Muscle of leg (tissue), 3 donors: ENCODE measurements at regions not wholly inside any gene's neighbourhood (a gene's known extent, or its start where the extent isn't known, plus 50 kb on each side); places are given as distances from the start of the nearest gene placed in this dataset.

Experiments used
- DNase-seq: peaks from one replicate; pipeline ENCODE4 v3.0.0; 2013
- H3K27ac ChIP-seq: one replicate; pipeline ENCODE4 v1.5.1; 2013; ENCODE audit warnings: mild to moderate bottlenecking, low read length, control low read depth
- H3K27me3 ChIP-seq: one replicate; pipeline ENCODE4 v1.6.1; 2013; ENCODE audit warnings: low read length; ENCODE audit not compliant: control insufficient read depth, insufficient read depth
- H3K36me3 ChIP-seq: one replicate; pipeline ENCODE4 v1.6.1; 2013; ENCODE audit warnings: low read length; ENCODE audit not compliant: control insufficient read depth, insufficient read depth
- H3K4me1 ChIP-seq: one replicate; pipeline ENCODE4 v1.6.1; 2013; ENCODE audit warnings: low read length; ENCODE audit not compliant: control insufficient read depth, insufficient read depth
- H3K4me3 ChIP-seq: one replicate; pipeline ENCODE4 v1.5.1; 2013; ENCODE audit warnings: low read length, control low read depth
- H3K9me3 ChIP-seq: replicated peaks from 2 replicates; pipeline ENCODE4 v1.6.1; 2013; ENCODE audit warnings: low read depth, low read length; ENCODE audit not compliant: control insufficient read depth
- WGBS: methylation state at CpG from one replicate; pipeline ENCODE4 v1.1.5; 2013; ENCODE audit warnings: missing lambda C conversion rate; ENCODE audit not compliant: insufficient coverage; 5-methylcytosine and 5-hydroxymethylcytosine counted together

GRCh38 chr9:134986957-134987356, 69.2 kb upstream of the FCN1 start:
- 77% methylated on average over 1 of the region's 1 CpG for WGBS
- Histone ChIP-seq H3K4me1 (no peaks in the 10 kb centered on the region), H3K4me3 (no peak overlapping the region), H3K27me3 (peaks cover 6% of the 10 kb centered on the region), H3K9me3 (peaks cover 14% of the 10 kb centered on the region), H3K36me3 (no peaks in the 10 kb centered on the region), H3K27ac (no peak overlapping the region)
- DNase-seq: no peak

- H3K4me3 ChIP-seq: no peak overlapping the region
- H3K4me1 ChIP-seq: no peaks in the 10 kb centered on the region
- H3K27ac ChIP-seq: no peak overlapping the region
- peaks cover 6% of the 10 kb centered on the region for H3K27me3 ChIP-seq
- peaks cover 14% of the 10 kb centered on the region for H3K9me3 ChIP-seq
- WGBS: 88% methylated on average over 6 of the region's 6 CpGs
- no peak for DNase-seq
- no peaks in the 10 kb centered on the region for H3K36me3 ChIP-seq
These were observed 69.7 kb upstream of the FCN1 start for GRCh38 chr9:134987376-134987775.

- Histone ChIP-seq H3K27me3 (peaks cover 6% of the 10 kb centered on the region), H3K9me3 (peaks cover 14% of the 10 kb centered on the region), H3K4me1 (peaks cover 5% of the 10 kb centered on the region), H3K4me3 (no peak overlapping the region), H3K36me3 (no peaks in the 10 kb centered on the region), H3K27ac (no peak overlapping the region)
- no peak for DNase-seq
- 75% methylated on average over 8 of the region's 16 CpGs for WGBS
These were observed 70.4 kb upstream of the FCN1 start for GRCh38 chr9:134987906-134988700.

DNA sequence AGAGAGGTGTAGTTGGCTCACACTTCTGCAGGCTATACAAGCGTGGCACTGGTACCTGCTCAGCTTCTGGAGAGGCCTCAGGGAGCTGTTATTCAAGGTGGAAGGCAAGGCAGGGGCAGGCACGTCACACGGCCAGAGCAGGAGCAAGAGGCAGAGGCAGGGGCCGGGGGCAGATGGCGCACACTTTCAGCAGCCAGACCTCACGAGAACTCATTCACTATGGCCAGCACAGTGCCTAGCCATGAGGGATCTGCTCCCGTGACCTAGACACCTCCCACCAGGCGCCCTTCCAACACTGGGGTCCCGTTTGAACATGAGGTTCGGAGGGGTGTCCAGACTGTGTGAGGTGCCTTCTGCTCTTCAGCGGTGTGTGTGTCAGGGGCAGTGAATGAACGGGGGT, 71.0 kb upstream of the FCN1 start:
- Histone ChIP-seq H3K27ac (no peak overlapping the region), H3K27me3 (peaks cover 9% of the 10 kb centered on the region), H3K4me1 (peaks cover 5% of the 10 kb centered on the region), H3K9me3 (peaks cover 14% of the 10 kb centered on the region), H3K4me3 (no peak overlapping the region), H3K36me3 (no peaks in the 10 kb centered on the region)
- WGBS: 80% methylated on average over 9 of the region's 12 CpGs
- no peak for DNase-seq

GRCh38 chr9:134989206-134990065, 71.7 kb upstream of the FCN1 start:
- Histone ChIP-seq H3K9me3 (peaks cover 12% of the 10 kb centered on the region), H3K27me3 (peaks cover 7% of the 10 kb centered on the region), H3K4me1 (peaks cover 5% of the 10 kb centered on the region), H3K4me3 (no peak overlapping the region), H3K36me3 (no peaks in the 10 kb centered on the region), H3K27ac (no peak overlapping the region)
- WGBS: 79% methylated on average over 19 of the region's 23 CpGs
- no peak for DNase-seq

DNA sequence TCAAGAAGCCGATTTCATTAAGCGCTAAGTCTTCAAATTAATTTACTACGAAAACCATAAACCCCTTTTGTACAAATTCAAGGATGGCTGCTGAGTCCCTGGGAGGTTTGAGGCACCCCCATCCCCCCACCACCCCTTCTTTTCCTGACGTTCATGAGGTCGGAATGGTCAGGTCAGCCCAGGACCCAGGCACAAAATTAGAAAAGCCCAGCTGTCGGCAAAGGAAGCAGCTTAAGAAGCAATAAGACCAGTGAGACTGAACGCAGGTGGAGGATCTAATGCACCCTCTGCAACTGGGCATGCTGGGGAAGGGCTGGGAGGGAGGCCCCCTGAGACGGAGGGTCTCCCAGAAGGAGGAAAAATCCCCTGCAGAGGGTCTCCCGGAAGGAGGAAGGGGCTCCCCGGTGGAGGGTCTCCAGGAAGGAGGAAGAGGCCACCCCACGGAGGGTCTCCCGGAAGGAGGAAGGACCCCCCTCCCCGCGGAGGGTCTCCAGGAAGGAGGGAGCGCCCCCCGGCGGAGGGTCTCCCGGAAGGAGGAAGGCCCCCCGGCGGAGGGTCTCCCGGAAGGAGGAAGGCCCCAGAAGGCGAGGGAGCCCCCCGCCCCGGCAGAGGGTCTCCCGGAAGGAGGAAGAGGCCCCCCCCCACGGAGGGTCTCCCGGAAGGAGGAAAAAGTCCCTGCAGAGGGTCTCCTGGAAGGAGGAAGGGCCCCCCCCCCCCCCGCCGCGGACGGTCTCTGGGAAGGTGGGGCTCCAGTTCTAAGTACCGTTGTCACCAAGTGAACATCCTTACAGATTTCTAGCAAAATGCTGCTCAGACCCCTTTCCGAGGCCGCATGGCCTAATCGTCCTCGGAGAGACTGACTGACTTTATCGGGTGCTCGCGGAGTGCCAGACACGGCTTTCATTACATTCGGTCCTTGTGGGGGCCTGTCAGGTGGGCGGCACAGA, 74.4 kb upstream of the FCN1 start:
- Histone ChIP-seq H3K27ac (no peak overlapping the region), H3K4me1 (peaks cover 5% of the 10 kb centered on the region), H3K4me3 (no peak overlapping the region), H3K27me3 (peaks cover 7% of the 10 kb centered on the region), H3K36me3 (no peaks in the 10 kb centered on the region), H3K9me3 (peaks cover 7% of the 10 kb centered on the region)
- 69% methylated on average over 26 of the region's 42 CpGs for WGBS
- DNase-seq: peak; percentile 9

- Histone ChIP-seq H3K4me3 (no peak overlapping the region), H3K27ac (no peak overlapping the region), H3K9me3 (peaks cover under 1% of the 10 kb centered on the region), H3K27me3 (peaks cover 7% of the 10 kb centered on the region), H3K4me1 (peaks cover 5% of the 10 kb centered on the region), H3K36me3 (no peaks in the 10 kb centered on the region)
- DNase-seq: peak; percentile 28
- WGBS: 47% methylated on average over 22 of the region's 22 CpGs
These were observed 75.0 kb upstream of the FCN1 start for GRCh38 chr9:134992755-134993124.

DNA sequence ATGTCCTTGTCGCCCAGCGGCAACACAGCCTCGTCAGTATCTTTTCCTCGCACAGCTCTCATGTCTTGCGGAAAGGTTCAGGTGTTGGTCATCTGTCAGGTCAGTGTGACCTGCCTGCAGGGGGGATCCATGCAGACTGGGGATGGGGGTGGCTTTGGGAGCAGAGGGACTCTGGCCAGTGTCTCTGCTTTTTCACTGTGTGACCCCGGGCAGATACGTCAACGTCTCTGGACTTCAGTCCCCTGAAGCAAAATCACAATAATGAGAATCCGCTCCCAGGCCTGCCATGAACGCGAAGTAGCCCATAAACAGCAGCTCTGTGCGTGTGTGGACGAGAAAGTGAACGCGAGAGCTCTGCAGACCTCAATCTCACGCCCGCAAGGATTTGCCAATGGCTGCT, 75.7 kb upstream of the FCN1 start:
- 85% methylated on average over 15 of the region's 17 CpGs for WGBS
- no peak overlapping the region for H3K4me3 ChIP-seq

DNA sequence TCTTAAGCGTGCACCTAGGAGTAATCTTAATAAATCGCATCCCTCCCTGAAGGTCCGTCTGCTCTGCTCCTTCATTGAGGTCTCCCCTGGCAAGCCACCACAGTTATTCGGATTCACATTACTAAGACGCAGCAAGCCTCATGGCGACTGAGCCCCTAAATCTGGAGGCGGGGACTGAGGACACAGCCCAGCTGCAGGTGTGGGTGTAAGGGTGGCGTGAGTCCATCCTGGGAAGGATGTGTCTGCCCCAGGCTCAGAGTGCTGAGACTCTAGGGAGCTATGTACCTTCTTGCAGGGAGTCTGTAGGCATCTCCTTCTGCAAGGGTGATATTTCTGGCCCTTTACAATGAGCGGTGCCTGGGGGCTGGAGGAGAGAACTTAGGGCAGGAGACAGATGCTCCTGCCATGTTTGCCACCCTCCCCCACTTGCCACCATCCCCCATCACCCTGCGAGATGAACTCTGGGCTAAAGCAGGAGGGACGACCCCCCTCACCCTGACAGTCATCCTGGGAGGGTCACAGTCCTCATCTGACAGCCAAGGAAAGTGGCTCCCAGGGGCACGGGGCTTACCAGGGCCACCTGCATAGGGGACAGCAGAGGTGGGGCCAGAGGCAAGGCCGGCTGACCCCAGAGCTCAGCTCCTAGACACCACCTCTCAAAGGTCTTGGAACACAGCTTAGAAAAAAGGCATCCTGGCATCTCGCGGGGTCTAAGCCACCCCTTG, 76.4 kb upstream of the FCN1 start:
- peaks cover 5% of the 10 kb centered on the region for H3K4me1 ChIP-seq
- 74% methylated on average over 9 of the region's 15 CpGs for WGBS
- H3K27ac ChIP-seq: no peak overlapping the region
- DNase-seq: no peak
- H3K4me3 ChIP-seq: no peak overlapping the region
- H3K9me3 ChIP-seq: peaks cover 2% of the 10 kb centered on the region
- peaks cover 8% of the 10 kb centered on the region for H3K27me3 ChIP-seq
- H3K36me3 ChIP-seq: no peaks in the 10 kb centered on the region

More for the DNA sequence above, 75.7 kb upstream of the FCN1 start:
- H3K9me3 ChIP-seq: no peaks in the 10 kb centered on the region
- no peak for DNase-seq
- peaks cover 5% of the 10 kb centered on the region for H3K4me1 ChIP-seq
- H3K36me3 ChIP-seq: no peaks in the 10 kb centered on the region
- H3K27ac ChIP-seq: no peak overlapping the region
- H3K27me3 ChIP-seq: peaks cover 4% of the 10 kb centered on the region
